SH-SY5Y (cell line): ENCODE measurements at regions not wholly inside any gene's neighbourhood (a gene's known extent, or its start where the extent isn't known, plus 50 kb on each side); places are given as distances from the start of the nearest gene placed in this dataset.

Experiments
- GATA2 ChIP-seq: IDR thresholded peaks from 2 replicates; pipeline ENCODE4 v1.6.1; 2011; ENCODE audit warnings: mild to moderate bottlenecking, low read depth, low read length
- GATA3 ChIP-seq: IDR thresholded peaks from 2 replicates; pipeline ENCODE4 v1.6.1; 2011; ENCODE audit warnings: low read depth, mild to moderate bottlenecking, low read length, moderate library complexity

DNA sequence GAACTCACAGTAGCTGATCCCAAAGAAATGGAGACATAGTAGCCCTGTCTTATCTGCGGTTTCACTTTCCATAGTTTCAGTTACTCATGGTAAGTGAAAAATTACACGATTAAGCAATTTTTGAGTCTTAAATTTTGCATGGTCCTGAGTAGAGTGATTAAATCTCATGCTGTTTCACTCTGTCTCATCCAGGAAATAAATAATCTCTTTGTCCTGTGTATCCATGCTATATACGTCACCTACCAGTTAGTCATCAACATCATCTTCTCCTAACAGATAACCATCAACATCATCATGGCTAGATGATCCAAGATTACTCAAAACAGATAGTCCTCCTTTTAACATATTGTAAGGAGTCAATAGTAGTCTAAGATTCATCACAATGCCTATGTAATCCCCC lies 1589.3 kb downstream of the BRINP3 start:
- TF ChIP-seq GATA2, result no peak
- TF ChIP-seq GATA3, result no peak
